WTC11 (cell line): ENCODE measurements at regions not wholly inside any gene's neighbourhood (a gene's known extent, or its start where the extent isn't known, plus 50 kb on each side); places are given as distances from the start of the nearest gene placed in this dataset.

Experiments used
- ATAC-seq: fragments of 200-7000 bp; cut with Tn5 transposase; 2 replicates; pipeline ENCODE4 v1.10.0; 2021; ENCODE audit warnings: mild to moderate bottlenecking, moderate library complexity
- CTCF ChIA-PET: fragments of 300-600 bp; sonication (Branson Sonifier 250); formaldehyde crosslinking; loops from one replicate; lab custom pipeline; 2021; ENCODE audit warnings: antibody characterized with exemption; lab: Charles Lee
- POLR2A ChIA-PET: fragments of 350-600 bp; sonication (Branson Sonifier 250); formaldehyde crosslinking; loops from one replicate; lab custom pipeline; 2021; ENCODE audit warnings: antibody characterized with exemption; lab: Charles Lee
- DNase-seq: peaks from one replicate; pipeline ENCODE4 v3.0.0; 2021; ENCODE audit warnings: low spot score
- H3K27ac Mint-ChIP-seq: 2 replicates; pipeline ENCODE4 v1.8.0; 2021; ENCODE audit warnings: mixed read lengths
- H3K27me3 Mint-ChIP-seq: 2 replicates; pipeline ENCODE4 v1.8.0; 2021; ENCODE audit warnings: low read depth, mild to moderate bottlenecking, moderate library complexity, mixed read lengths
- H3K36me3 Mint-ChIP-seq: 2 replicates; pipeline ENCODE4 v1.8.0; 2021; ENCODE audit warnings: mixed read lengths
- H3K4me1 Mint-ChIP-seq: 2 replicates; pipeline ENCODE4 v1.8.0; 2022; ENCODE audit warnings: mixed read lengths
- H3K4me3 Mint-ChIP-seq: 2 replicates; pipeline ENCODE4 v1.8.0; 2021; ENCODE audit warnings: mild to moderate bottlenecking, moderate library complexity, mixed read lengths
- H3K9me3 Mint-ChIP-seq: 2 replicates; pipeline ENCODE4 v1.8.0; 2021; ENCODE audit warnings: mixed read lengths
- CTCF ChIP-seq: fragments of 200-600 bp; IDR thresholded peaks from 2 replicates; pipeline ENCODE4 v1.8.0; 2022; ENCODE audit warnings: antibody characterized with exemption
- E2F4 ChIP-seq: sonication (generic); formaldehyde crosslinking; IDR thresholded peaks from 2 replicates; pipeline ENCODE4 v1.8.1; 2022; ENCODE audit warnings: low read depth, mild to moderate bottlenecking, moderate library complexity, missing genetic modification reagents, borderline replicate concordance
- FOXJ3 ChIP-seq: sonication (generic); formaldehyde crosslinking; IDR thresholded peaks from 2 replicates; pipeline ENCODE4 v1.9.0; 2021; ENCODE audit warnings: missing genetic modification reagents, mild to moderate bottlenecking, borderline replicate concordance
- FOXK1 ChIP-seq: sonication (generic); formaldehyde crosslinking; IDR thresholded peaks from 2 replicates; pipeline ENCODE4 v1.8.0; 2022; ENCODE audit warnings: mild to moderate bottlenecking, moderate library complexity, missing genetic modification reagents
- FOXP1 ChIP-seq: sonication (generic); formaldehyde crosslinking; IDR thresholded peaks from 2 replicates; pipeline ENCODE4 v1.8.0; 2022; ENCODE audit warnings: missing genetic modification reagents, mild to moderate bottlenecking, moderate library complexity, borderline replicate concordance
- GTF2I ChIP-seq: fragments of 250-450 bp; sonication (Bioruptor Pico); conservative IDR thresholded peaks from 2 replicates; pipeline ENCODE4 v1.4.0; 2021; ENCODE audit warnings: mild to moderate bottlenecking
- HMGXB4 ChIP-seq: sonication (generic); formaldehyde crosslinking; IDR thresholded peaks from 2 replicates; pipeline ENCODE4 v1.8.1; 2023; ENCODE audit warnings: mild to moderate bottlenecking, moderate library complexity, missing genetic modification reagents
- NFATC4 ChIP-seq: fragments of 250-450 bp; sonication (Bioruptor Pico); IDR thresholded peaks from 2 replicates; pipeline ENCODE4 v1.9.0; 2021; ENCODE audit warnings: mild to moderate bottlenecking
- NR1H2 ChIP-seq: sonication (generic); formaldehyde crosslinking; IDR thresholded peaks from 2 replicates; pipeline ENCODE4 v1.9.0; 2021; ENCODE audit warnings: mild to moderate bottlenecking, moderate library complexity, missing genetic modification reagents
- STAT6 ChIP-seq: sonication (generic); formaldehyde crosslinking; conservative IDR thresholded peaks from 2 replicates; pipeline ENCODE4 v1.8.1; 2023; ENCODE audit warnings: mild to moderate bottlenecking, low read depth, missing genetic modification reagents, moderate library complexity
- USF1 ChIP-seq: sonication (generic); formaldehyde crosslinking; IDR thresholded peaks from 2 replicates; pipeline ENCODE4 v1.8.0; 2022; ENCODE audit warnings: mild to moderate bottlenecking, missing genetic modification reagents
- USF2 ChIP-seq: sonication (generic); formaldehyde crosslinking; IDR thresholded peaks from 2 replicates; pipeline ENCODE4 v1.8.1; 2023; ENCODE audit warnings: mild to moderate bottlenecking, missing genetic modification reagents, moderate library complexity
- ZBTB43 ChIP-seq: sonication (generic); formaldehyde crosslinking; IDR thresholded peaks from 2 replicates; pipeline ENCODE4 v1.8.1; 2023; ENCODE audit warnings: mild to moderate bottlenecking, missing genetic modification reagents
- ZNF138 ChIP-seq: sonication (generic); formaldehyde crosslinking; conservative IDR thresholded peaks from 2 replicates; pipeline ENCODE4 v1.8.1; 2022; ENCODE audit warnings: mild to moderate bottlenecking, moderate library complexity, missing genetic modification reagents
- ZNF219 ChIP-seq: sonication (generic); formaldehyde crosslinking; IDR thresholded peaks from 2 replicates; pipeline ENCODE4 v1.8.0; 2023; ENCODE audit warnings: missing genetic modification reagents, mild to moderate bottlenecking, borderline replicate concordance
- ZNF263 ChIP-seq: sonication (generic); formaldehyde crosslinking; IDR thresholded peaks from 2 replicates; pipeline ENCODE4 v1.8.1; 2022; ENCODE audit warnings: low read depth, mild to moderate bottlenecking, moderate library complexity, missing genetic modification reagents
- ZNF396 ChIP-seq: fragments of 250-450 bp; sonication (Bioruptor Pico); IDR thresholded peaks from 2 replicates; pipeline ENCODE4 v1.8.0; 2021; ENCODE audit warnings: mild to moderate bottlenecking, moderate library complexity, borderline replicate concordance
- ZNF671 ChIP-seq: fragments of 250-450 bp; sonication (Bioruptor Pico); IDR thresholded peaks from 2 replicates; pipeline ENCODE4 v1.8.0; 2021; ENCODE audit warnings: mild to moderate bottlenecking

- ChIA-PET CTCF (interaction anchor here (1.2 to 2.3 kb wide), 3 partner anchors 180 to 341 kb away, joined by 5 to 11 read pairs (median 5); no protein-coding TSS in a partner anchor), POLR2A (interaction anchor here (0.6 kb wide), 1 partner anchor 232 kb away, joined by 4 read pairs; no protein-coding TSS in a partner anchor)
- peaks cover 7% of the 10 kb centered on the region for H3K9me3 Mint-ChIP-seq
- no peaks in the 10 kb centered on the region for H3K27me3 Mint-ChIP-seq
- H3K36me3 Mint-ChIP-seq = peaks cover 7% of the 10 kb centered on the region; the same call in 1 of the 2 replicates
- DNase-seq (no peak), ATAC-seq (peak; percentile 84)
- no peak overlapping the region for H3K27ac Mint-ChIP-seq
- no peak overlapping the region for H3K4me3 Mint-ChIP-seq
- peaks cover 6% of the 10 kb centered on the region; the same call in 1 of the 2 replicates for H3K4me1 Mint-ChIP-seq
- no peak for TF ChIP-seq USF2 (CRISPR knock-in tag)
- TF ChIP-seq ZNF671 (CRISPR knock-in tag) = no peak
- TF ChIP-seq NR1H2 = no peak
- TF ChIP-seq ZBTB43 (CRISPR knock-in tag) = no peak
- TF ChIP-seq FOXK1 (CRISPR knock-in tag) = no peak
- no peak for TF ChIP-seq E2F4 (CRISPR knock-in tag)
- no peak for TF ChIP-seq FOXP1 (CRISPR knock-in tag)
- TF ChIP-seq ZNF396 (CRISPR knock-in tag) = no peak
- no peak for TF ChIP-seq HMGXB4
- no peak for TF ChIP-seq ZNF263 (CRISPR knock-in tag)
- TF ChIP-seq CTCF = no peak
- TF ChIP-seq GTF2I = no peak
- no peak for TF ChIP-seq NFATC4 (CRISPR knock-in tag)
- TF ChIP-seq ZNF219 (CRISPR knock-in tag) = no peak
- TF ChIP-seq USF1 (CRISPR knock-in tag) = no peak
- TF ChIP-seq STAT6 (CRISPR knock-in tag) = no peak
- no peak for TF ChIP-seq FOXJ3
- no peak for TF ChIP-seq ZNF138 (CRISPR knock-in tag)
Observed at GRCh38 chr4:112946127-112946526, 103.3 kb upstream of the ANK2 start.
